H9 (cell line): ENCODE measurements at regions not wholly inside any gene's neighbourhood (a gene's known extent, or its start where the extent isn't known, plus 50 kb on each side); places are given as distances from the start of the nearest gene placed in this dataset.

Experiments
- DNase-seq: peaks from one replicate; pipeline ENCODE4 v3.0.0-alpha.2; 2017
- H2AFZ ChIP-seq: one replicate; pipeline ENCODE4 v1.6.1; 2013; ENCODE audit warnings: mild to moderate bottlenecking, low read length, control low read depth, moderate library complexity
- H2AK5ac ChIP-seq: 2 replicates; pipeline ENCODE4 v1.6.1; 2013; ENCODE audit warnings: low read length, control low read depth, mixed read lengths; ENCODE audit not compliant: insufficient read length
- H2BK120ac ChIP-seq: one replicate; pipeline ENCODE4 v1.6.1; 2013; ENCODE audit warnings: low read depth, mild to moderate bottlenecking, low read length, control low read depth, inconsistent platforms; ENCODE audit not compliant: poor library complexity, severe bottlenecking
- H2BK12ac ChIP-seq: 2 replicates; pipeline ENCODE4 v1.6.1; 2013; ENCODE audit warnings: low read length, control low read depth, mixed read lengths, low read depth; ENCODE audit not compliant: insufficient read length
- H2BK15ac ChIP-seq: 2 replicates; pipeline ENCODE4 v1.6.1; 2013; ENCODE audit warnings: low read depth, low read length, control low read depth
- H2BK20ac ChIP-seq: one replicate; pipeline ENCODE4 v1.6.1; 2013; ENCODE audit warnings: low read depth, mild to moderate bottlenecking, low read length, control low read depth, inconsistent platforms; ENCODE audit not compliant: poor library complexity, severe bottlenecking
- H2BK5ac ChIP-seq: 2 replicates; pipeline ENCODE4 v1.6.1; 2013; ENCODE audit warnings: low read length, control low read depth, mixed read lengths; ENCODE audit not compliant: insufficient read length
- H3K14ac ChIP-seq: 2 replicates; pipeline ENCODE4 v1.6.1; 2013; ENCODE audit warnings: low read length, control low read depth; ENCODE audit not compliant: insufficient read depth
- H3K18ac ChIP-seq: 2 replicates; pipeline ENCODE4 v1.6.1; 2013; ENCODE audit warnings: low read depth, mild to moderate bottlenecking, mixed read lengths, low read length, control low read depth; ENCODE audit not compliant: insufficient read length
- H3K23ac ChIP-seq: 2 replicates; pipeline ENCODE4 v1.6.1; 2013; ENCODE audit warnings: low read length, control low read depth, mixed read lengths, low read depth; ENCODE audit not compliant: insufficient read length
- H3K23me2 ChIP-seq: 2 replicates; pipeline ENCODE4 v1.6.1; 2013; ENCODE audit warnings: low read depth, mild to moderate bottlenecking, mixed read lengths, low read length, control low read depth; ENCODE audit not compliant: insufficient read length, poor library complexity, severe bottlenecking
- H3K27ac ChIP-seq: 2 replicates; pipeline ENCODE4 v1.5.1; 2013; ENCODE audit warnings: low read length, control low read depth, mixed read lengths, low read depth; ENCODE audit not compliant: insufficient read length
- H3K27me3 ChIP-seq: 2 replicates; pipeline ENCODE4 v1.6.1; 2013; ENCODE audit warnings: low read length, control low read depth, inconsistent platforms; ENCODE audit not compliant: insufficient read depth
- H3K4ac ChIP-seq: 2 replicates; pipeline ENCODE4 v1.6.1; 2013; ENCODE audit warnings: low read depth, mild to moderate bottlenecking, control low read depth, inconsistent platforms, low read length, moderate library complexity
- H3K4me1 ChIP-seq: 2 replicates; pipeline ENCODE4 v1.6.1; 2013; ENCODE audit warnings: low read length, control low read depth, inconsistent platforms; ENCODE audit not compliant: insufficient read depth
- H3K4me2 ChIP-seq: 2 replicates; pipeline ENCODE4 v1.6.1; 2013; ENCODE audit warnings: low read length, control low read depth, mixed read lengths; ENCODE audit not compliant: insufficient read length, insufficient read depth
- H3K56ac ChIP-seq: 2 replicates; pipeline ENCODE4 v1.6.1; 2013; ENCODE audit warnings: low read depth, mild to moderate bottlenecking, mixed read lengths, low read length, control low read depth; ENCODE audit not compliant: insufficient read length
- H3K79me1 ChIP-seq: 2 replicates; pipeline ENCODE4 v1.6.1; 2013; ENCODE audit warnings: low read depth, mild to moderate bottlenecking, moderate library complexity, low read length, control low read depth, inconsistent platforms; ENCODE audit not compliant: insufficient read depth, poor library complexity, severe bottlenecking
- H3K79me2 ChIP-seq: 2 replicates; pipeline ENCODE4 v1.6.1; 2013; ENCODE audit warnings: low read length, control low read depth, inconsistent platforms; ENCODE audit not compliant: insufficient read depth
- H3K9ac ChIP-seq: 2 replicates; pipeline ENCODE4 v1.6.1; 2013; ENCODE audit warnings: low read length, control low read depth, mixed read lengths; ENCODE audit not compliant: insufficient read length; ENCODE audit errors: extremely low read depth
- H3K9me3 ChIP-seq: one replicate; pipeline ENCODE4 v1.6.1; 2013; ENCODE audit warnings: low read depth, low read length, inconsistent platforms; ENCODE audit not compliant: control insufficient read depth
- H3T11ph ChIP-seq: one replicate; pipeline ENCODE4 v1.6.1; 2013; ENCODE audit warnings: mild to moderate bottlenecking, low read length, control low read depth, inconsistent platforms
- H4K20me1 ChIP-seq: one replicate; pipeline ENCODE4 v1.6.1; 2013; ENCODE audit not compliant: control insufficient read depth, insufficient read length, insufficient read depth
- H4K5ac ChIP-seq: 2 replicates; pipeline ENCODE4 v1.6.1; 2013; ENCODE audit warnings: low read depth, mild to moderate bottlenecking, mixed read lengths, low read length, control low read depth; ENCODE audit not compliant: insufficient read length
- H4K8ac ChIP-seq: replicated peaks from 2 replicates; pipeline ENCODE4 v1.6.1; 2013; ENCODE audit warnings: low read length, control low read depth, mixed read lengths, low read depth; ENCODE audit not compliant: insufficient read length
- H4K91ac ChIP-seq: 2 replicates; pipeline ENCODE4 v1.6.1; 2013; ENCODE audit warnings: low read depth, mild to moderate bottlenecking, moderate library complexity, mixed read lengths, low read length, control low read depth; ENCODE audit not compliant: insufficient read length
- H3K27ac Mint-ChIP-seq, 3 experiments: 2 replicates in 2 of 3; 3 replicates in 1 of 3; pipeline ENCODE4 v1.8.0; 2020 to 2021; ENCODE audit warnings: mixed read lengths in 3 of 3, mild to moderate bottlenecking in 1 of 3, moderate library complexity in 1 of 3
- H3K27me3 Mint-ChIP-seq: 2 replicates; pipeline ENCODE4 v1.8.0; 2021; ENCODE audit warnings: low read depth, mild to moderate bottlenecking, moderate library complexity, mixed read lengths
- H3K36me3 Mint-ChIP-seq, 3 experiments: 2 replicates in 2 of 3; 3 replicates in 1 of 3; pipeline ENCODE4 v1.8.0; 2020 to 2021; ENCODE audit warnings: low read depth in 3 of 3, mixed read lengths in 3 of 3; ENCODE audit not compliant: insufficient read depth in 1 of 3
- H3K4me1 Mint-ChIP-seq, 2 experiments: 2 replicates each; pipeline ENCODE4 v1.8.0; 2020; ENCODE audit warnings: mixed read lengths in 2 of 2
- H3K4me3 Mint-ChIP-seq, 2 experiments: 2 replicates in 1 of 2; 3 replicates in 1 of 2; pipeline ENCODE4 v1.8.0; 2020 to 2021; ENCODE audit warnings: mild to moderate bottlenecking in 2 of 2, mixed read lengths in 2 of 2, moderate library complexity in 1 of 2
- H3K9me3 Mint-ChIP-seq, 2 experiments: 2 replicates in 1 of 2; 3 replicates in 1 of 2; pipeline ENCODE4 v1.8.0; 2020; ENCODE audit warnings: mild to moderate bottlenecking in 2 of 2, mixed read lengths in 2 of 2, moderate library complexity in 1 of 2
- WGBS: extraction: QIAGEN DNeasy Blood & Tissue Kit; methylation state at CpG from one replicate; pipeline ENCODE4 v1.1.7; 2013; ENCODE audit warnings: missing lambda C conversion rate, low lambda C conversion rate, mixed read lengths; ENCODE audit not compliant: insufficient read length; ENCODE audit errors: extremely low coverage; 5-methylcytosine and 5-hydroxymethylcytosine counted together
- TF ChIP-seq, protein P1 (sequence below): fragments of 200-600 bp; sonication (generic); conservative IDR thresholded peaks from 3 replicates; pipeline ENCODE4 v1.8.0; 2021; ENCODE audit warnings: antibody characterized with exemption, mild to moderate bottlenecking

DNA sequence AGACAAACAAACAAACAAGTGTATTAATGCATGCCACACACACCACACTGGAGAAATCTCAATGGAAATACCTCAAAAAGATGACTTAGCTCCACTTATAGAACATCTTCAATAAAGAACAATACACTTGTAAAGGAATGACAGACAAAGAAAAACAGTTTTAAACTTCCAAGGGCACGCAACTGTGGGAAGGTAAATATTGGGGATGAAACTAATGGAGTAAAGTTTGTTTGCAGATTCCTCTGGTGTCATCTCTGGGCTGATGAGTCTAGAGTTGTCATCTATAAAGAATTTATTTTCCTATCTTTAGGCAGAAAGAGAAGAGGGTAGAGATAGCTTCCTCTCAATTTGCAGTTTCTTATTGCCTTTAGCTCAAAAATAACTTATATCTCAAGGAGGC is 144.0 kb upstream of the ZC3H15 start:
- Histone ChIP-seq H3K79me2 (no peaks in the 10 kb centered on the region), H3K9me3 (no peaks in the 10 kb centered on the region), H3K23ac (no peak overlapping the region), H2AFZ (no peak overlapping the region), H3T11ph (no peak overlapping the region), H3K27me3 (no peaks in the 10 kb centered on the region), H2BK12ac (no peak overlapping the region), H3K27ac (no peak overlapping the region), H3K4me1 (no peaks in the 10 kb centered on the region), H2BK15ac (no peak overlapping the region), H3K4ac (no peak overlapping the region), H3K56ac (no peak overlapping the region), H4K20me1 (no peaks in the 10 kb centered on the region), H2BK5ac (no peak overlapping the region), H4K91ac (no peak overlapping the region), H2BK20ac (no peak overlapping the region), H4K8ac (no peak overlapping the region), H3K18ac (no peak overlapping the region), H4K5ac (no peak overlapping the region), H3K79me1 (no peaks in the 10 kb centered on the region), H3K23me2 (no peaks in the 10 kb centered on the region), H3K4me2 (no peak overlapping the region), H3K14ac (no peak overlapping the region), H3K9ac (no peak overlapping the region), H2AK5ac (no peak overlapping the region), H2BK120ac (no peak overlapping the region)
- Mint-ChIP-seq H3K9me3 (peaks cover 0 to 5% of the 10 kb centered on the region in 2 experiments; a peak in 3 of 5 replicates), H3K27ac (no peak overlapping the region), H3K4me1 (peaks cover 7 to 9% of the 10 kb centered on the region in 2 experiments), H3K4me3 (no peak overlapping the region), H3K27me3 (no peaks in the 10 kb centered on the region), H3K36me3 (peaks cover 0 to 16% (median 2%) of the 10 kb centered on the region in 3 experiments; a peak in 5 of 7 replicates)
- TF ChIP-seq, protein P1, sequence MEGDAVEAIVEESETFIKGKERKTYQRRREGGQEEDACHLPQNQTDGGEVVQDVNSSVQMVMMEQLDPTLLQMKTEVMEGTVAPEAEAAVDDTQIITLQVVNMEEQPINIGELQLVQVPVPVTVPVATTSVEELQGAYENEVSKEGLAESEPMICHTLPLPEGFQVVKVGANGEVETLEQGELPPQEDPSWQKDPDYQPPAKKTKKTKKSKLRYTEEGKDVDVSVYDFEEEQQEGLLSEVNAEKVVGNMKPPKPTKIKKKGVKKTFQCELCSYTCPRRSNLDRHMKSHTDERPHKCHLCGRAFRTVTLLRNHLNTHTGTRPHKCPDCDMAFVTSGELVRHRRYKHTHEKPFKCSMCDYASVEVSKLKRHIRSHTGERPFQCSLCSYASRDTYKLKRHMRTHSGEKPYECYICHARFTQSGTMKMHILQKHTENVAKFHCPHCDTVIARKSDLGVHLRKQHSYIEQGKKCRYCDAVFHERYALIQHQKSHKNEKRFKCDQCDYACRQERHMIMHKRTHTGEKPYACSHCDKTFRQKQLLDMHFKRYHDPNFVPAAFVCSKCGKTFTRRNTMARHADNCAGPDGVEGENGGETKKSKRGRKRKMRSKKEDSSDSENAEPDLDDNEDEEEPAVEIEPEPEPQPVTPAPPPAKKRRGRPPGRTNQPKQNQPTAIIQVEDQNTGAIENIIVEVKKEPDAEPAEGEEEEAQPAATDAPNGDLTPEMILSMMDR: no peak
- no peak for DNase-seq
- no CpG with 5 or more reads among the region's 1 CpG for WGBS
